Lower leg skin (tissue), 4 donors: ENCODE measurements at regions not wholly inside any gene's neighbourhood (a gene's known extent, or its start where the extent isn't known, plus 50 kb on each side); places are given as distances from the start of the nearest gene placed in this dataset.
"Not testable (repeated sequence)": the region's sequence is repeated elsewhere in the genome, so short reads cannot be mapped to it uniquely, and the experiment has no call there.

Experiments
- DNase-seq, 2 donors: peaks; one replicate each; pipeline ENCODE4 v3.0.0-alpha.2; 2019; ENCODE audit warnings: low spot score in 2 of 2
- H3K4me3 ChIP-seq: fragments of 200-600 bp; sonication (generic); 2 replicates; pipeline ENCODE4 v1.5.1; 2017; ENCODE audit warnings: mild to moderate bottlenecking, low read depth; ENCODE audit not compliant: poor library complexity, severe bottlenecking
- POLR2A ChIP-seq, 2 donors: fragments of 450-650 bp; IDR thresholded peaks; one replicate each; pipeline ENCODE4 v1.6.1; 2016 to 2017; ENCODE audit warnings: antibody characterized with exemption in 2 of 2, mild to moderate bottlenecking in 1 of 2, moderate library complexity in 1 of 2
- WGBS, 2 donors: methylation state at CpG; one replicate each; pipeline ENCODE4 v1.1.5; 2018; 5-methylcytosine and 5-hydroxymethylcytosine counted together
- intact Hi-C: fragments of 100-400 bp; cut with DNase I; formaldehyde crosslinking; loops from one replicate; pipeline ENCODE4 v1.15.0; 2023; ENCODE audit warnings: low total_unique reads
- TF ChIP-seq, protein P1 (sequence below), 3 donors: fragments of 450-650 bp; IDR thresholded peaks; one replicate each; pipeline ENCODE4 v1.5.1; 2016; ENCODE audit warnings: antibody characterized with exemption in 3 of 3, mild to moderate bottlenecking in 3 of 3, moderate library complexity in 2 of 3

- DNase-seq: no peak
- intact Hi-C loops: no loop called here
- no peak for TF ChIP-seq POLR2A (IDR thresholded peaks at IDR 0.05)
- TF ChIP-seq, protein P1, sequence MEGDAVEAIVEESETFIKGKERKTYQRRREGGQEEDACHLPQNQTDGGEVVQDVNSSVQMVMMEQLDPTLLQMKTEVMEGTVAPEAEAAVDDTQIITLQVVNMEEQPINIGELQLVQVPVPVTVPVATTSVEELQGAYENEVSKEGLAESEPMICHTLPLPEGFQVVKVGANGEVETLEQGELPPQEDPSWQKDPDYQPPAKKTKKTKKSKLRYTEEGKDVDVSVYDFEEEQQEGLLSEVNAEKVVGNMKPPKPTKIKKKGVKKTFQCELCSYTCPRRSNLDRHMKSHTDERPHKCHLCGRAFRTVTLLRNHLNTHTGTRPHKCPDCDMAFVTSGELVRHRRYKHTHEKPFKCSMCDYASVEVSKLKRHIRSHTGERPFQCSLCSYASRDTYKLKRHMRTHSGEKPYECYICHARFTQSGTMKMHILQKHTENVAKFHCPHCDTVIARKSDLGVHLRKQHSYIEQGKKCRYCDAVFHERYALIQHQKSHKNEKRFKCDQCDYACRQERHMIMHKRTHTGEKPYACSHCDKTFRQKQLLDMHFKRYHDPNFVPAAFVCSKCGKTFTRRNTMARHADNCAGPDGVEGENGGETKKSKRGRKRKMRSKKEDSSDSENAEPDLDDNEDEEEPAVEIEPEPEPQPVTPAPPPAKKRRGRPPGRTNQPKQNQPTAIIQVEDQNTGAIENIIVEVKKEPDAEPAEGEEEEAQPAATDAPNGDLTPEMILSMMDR (IDR thresholded peaks at IDR 0.05): no peak
- 92% methylated on average over 3 of the region's 3 CpGs; no CpG with 5 or more reads in 1 of the 2 donors for WGBS, 2 donors
- no peak overlapping the region for H3K4me3 ChIP-seq
Observed at GRCh38 chrY:19601113-19601512, 143.4 kb downstream of the KDM5D start.

DNA sequence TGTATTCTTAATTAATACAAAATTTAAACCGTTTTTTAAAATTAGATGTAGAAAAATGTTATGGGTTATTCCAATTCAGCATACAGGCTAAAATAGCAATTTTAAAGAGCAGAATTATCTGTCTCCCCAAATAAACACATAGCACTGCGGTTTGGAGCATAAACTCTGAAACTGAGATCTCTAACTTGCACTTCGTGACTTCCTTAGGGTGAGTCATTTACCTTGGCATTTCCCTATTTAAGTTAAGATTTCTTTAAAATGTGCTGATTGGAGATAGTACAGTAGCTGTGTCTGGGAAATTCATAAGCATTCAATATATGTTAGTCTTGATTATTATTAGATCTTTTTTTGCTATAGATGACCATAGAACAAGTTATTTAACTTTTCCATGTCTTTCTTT lies 143.8 kb downstream of the KDM5D start:
- DNase-seq: no peak
- TF ChIP-seq, protein P1 (IDR thresholded peaks at IDR 0.05): no peak
- TF ChIP-seq POLR2A (IDR thresholded peaks at IDR 0.05): no peak
- 76% methylated on average over 3 of the region's 3 CpGs; no CpG with 5 or more reads in 1 of the 2 donors for WGBS, 2 donors
- intact Hi-C loops: no loop called here
- no peak overlapping the region for H3K4me3 ChIP-seq

GRCh38 chrY:19590235-19590634 lies 154.3 kb downstream of the KDM5D start:
- DNase-seq: no peak
- TF ChIP-seq POLR2A (IDR thresholded peaks at IDR 0.05): no peak
- TF ChIP-seq, protein P1 (IDR thresholded peaks at IDR 0.05): no peak
- intact Hi-C loops: no loop called here
- H3K4me3 ChIP-seq: no peak overlapping the region

DNA sequence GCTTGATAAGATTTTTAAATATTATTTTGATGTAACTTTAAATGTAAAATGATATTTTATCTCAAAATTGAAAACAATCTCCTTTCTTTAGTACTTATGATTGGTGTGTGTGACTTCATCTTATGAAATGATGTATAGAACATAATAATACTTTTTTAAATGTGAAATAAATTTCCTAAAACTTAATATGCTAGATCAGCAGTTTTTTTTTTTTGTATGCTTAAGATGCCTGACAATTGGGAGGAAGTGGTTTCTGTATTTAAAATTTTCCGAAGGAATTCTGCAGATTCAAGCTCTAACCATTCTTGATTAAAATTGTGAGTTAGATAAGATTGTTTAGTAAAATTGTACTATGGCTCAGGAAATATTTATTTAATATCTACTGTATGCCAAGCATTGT lies 154.9 kb downstream of the KDM5D start:
- DNase-seq: no peak
- no peak overlapping the region for H3K4me3 ChIP-seq
- WGBS, 2 donors: 72% methylated on average over 1 of the region's 1 CpG; no CpG with 5 or more reads in 1 of the 2 donors
- intact Hi-C loops: no loop called here
- no peak for TF ChIP-seq POLR2A (IDR thresholded peaks at IDR 0.05)
- TF ChIP-seq, protein P1 (IDR thresholded peaks at IDR 0.05): no peak

DNA sequence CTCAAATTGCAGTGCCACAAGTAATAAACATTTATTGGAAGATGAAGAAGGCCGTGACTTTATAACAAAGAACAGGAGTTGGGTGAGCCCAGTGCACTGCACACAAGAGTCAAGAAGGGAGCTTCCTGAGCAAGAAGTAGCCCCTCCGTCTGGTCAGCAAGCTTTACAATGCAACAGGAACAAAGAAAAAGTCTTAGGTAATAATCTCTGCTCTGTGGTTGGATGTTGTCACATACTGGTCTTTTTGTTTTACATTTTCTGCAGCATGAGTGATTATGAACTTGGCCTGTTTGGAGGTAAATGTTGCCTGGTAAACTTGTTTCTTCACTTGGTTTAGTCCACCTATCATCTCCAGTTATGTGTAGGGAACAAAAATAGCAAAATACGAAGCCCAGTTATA lies 157.2 kb downstream of the KDM5D start:
- DNase-seq: no peak
- H3K4me3 ChIP-seq: no peak overlapping the region
- WGBS, 2 donors: 84% methylated on average over 3 of the region's 3 CpGs; no CpG with 5 or more reads in 1 of the 2 donors
- intact Hi-C loops: no loop called here
- no peak for TF ChIP-seq POLR2A (IDR thresholded peaks at IDR 0.05)
- TF ChIP-seq, protein P1 (IDR thresholded peaks at IDR 0.05): no peak

GRCh38 chrY:19580990-19581389 lies 163.5 kb downstream of the KDM5D start:
- DNase-seq, H3K4me3 ChIP-seq, intact Hi-C loops: not testable (repeated sequence)
- 26% methylated on average over 3 of the region's 3 CpGs; no CpG with 5 or more reads in 1 of the 2 donors for WGBS, 2 donors
